GM19023 (cell line): ENCODE measurements at regions not wholly inside any gene's neighbourhood (a gene's known extent, or its start where the extent isn't known, plus 50 kb on each side); places are given as distances from the start of the nearest gene placed in this dataset.
"Not testable (repeated sequence)": the region's sequence is repeated elsewhere in the genome, so short reads cannot be mapped to it uniquely, and the experiment has no call there.

Experiments
- ATAC-seq: cut with Tn5 transposase; IDR thresholded peaks from one replicate; pipeline ENCODE4 v1.9.1; 2021; ENCODE audit warnings: mild to moderate bottlenecking, moderate library complexity; ENCODE audit not compliant: unreplicated experiment

DNA sequence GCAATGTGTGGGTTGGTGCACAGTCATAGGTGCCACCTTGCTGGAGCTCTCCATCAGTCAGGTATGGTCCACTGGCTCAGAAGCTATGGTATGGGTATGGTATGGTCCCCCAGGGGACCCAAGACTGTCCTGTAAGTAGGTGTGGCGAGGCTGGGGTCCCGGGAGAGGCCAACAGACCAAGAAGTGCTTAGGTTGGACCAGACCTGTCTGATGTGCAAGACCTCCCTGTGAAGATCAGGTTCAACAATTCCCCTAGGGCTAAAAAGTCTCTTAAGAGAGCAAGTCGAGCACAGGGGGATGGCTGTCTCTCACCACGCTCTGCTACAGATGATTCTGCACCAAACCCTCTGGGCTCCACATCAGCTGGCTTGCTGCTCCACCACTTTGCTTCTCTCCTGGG, 1145.0 kb downstream of the RPA4 start:
- ATAC-seq = no peak

DNA sequence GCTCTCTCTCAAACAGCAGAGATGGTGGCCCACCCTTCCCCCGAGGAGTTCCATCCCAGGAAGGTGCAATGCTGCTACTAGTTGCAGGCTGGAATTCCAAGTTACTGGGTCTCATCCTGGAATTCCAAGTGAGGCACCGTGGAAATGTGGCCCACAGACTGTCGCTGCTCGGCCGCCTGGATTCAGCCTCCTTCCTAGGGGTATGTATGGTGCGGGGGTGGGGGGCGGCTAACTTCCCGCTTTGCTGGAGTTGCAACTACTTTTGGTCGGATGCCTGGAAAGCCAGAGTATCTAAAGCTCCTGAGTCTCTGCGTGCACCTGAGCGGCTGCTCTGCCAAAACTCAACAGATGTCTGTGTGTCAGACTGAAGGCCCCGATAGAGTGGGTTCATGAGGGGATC, 1146.2 kb downstream of the RPA4 start:
- no peak for ATAC-seq

GRCh38 chrX:98057176-98057575, 1173.5 kb downstream of the RPA4 start:
- ATAC-seq = no peak

GRCh38 chrX:98065151-98065550, 1181.4 kb downstream of the RPA4 start:
- ATAC-seq = no peak

- ATAC-seq = no peak
Observed at GRCh38 chrX:98067611-98068010, 1183.9 kb downstream of the RPA4 start.

DNA sequence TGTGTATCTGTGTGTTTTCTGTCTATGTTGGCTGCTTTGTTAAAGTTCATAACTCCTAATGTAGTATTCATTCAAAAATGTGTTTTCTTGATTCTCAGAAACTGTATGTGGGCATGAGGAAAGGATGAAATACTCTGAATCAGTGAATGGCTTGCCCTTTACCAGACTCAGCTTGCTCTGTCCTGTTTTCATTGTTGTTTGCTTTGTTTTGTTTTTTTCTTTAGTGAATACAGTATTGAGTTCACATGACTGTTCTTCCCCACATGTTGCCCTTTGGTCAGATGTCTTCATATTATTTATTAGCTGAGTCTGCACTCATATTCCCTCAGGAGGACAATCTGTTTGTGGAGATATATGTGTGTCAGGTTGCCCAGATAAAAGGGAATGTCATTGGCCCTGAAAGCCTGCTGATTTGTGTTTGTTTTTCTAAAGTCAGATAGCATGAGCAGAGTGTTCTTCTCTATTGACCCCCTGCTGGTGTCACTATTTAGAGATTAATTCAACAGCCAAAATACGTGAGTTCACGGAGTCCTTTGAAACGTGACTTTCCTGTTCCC, 1184.4 kb downstream of the RPA4 start:
- ATAC-seq = no peak

DNA sequence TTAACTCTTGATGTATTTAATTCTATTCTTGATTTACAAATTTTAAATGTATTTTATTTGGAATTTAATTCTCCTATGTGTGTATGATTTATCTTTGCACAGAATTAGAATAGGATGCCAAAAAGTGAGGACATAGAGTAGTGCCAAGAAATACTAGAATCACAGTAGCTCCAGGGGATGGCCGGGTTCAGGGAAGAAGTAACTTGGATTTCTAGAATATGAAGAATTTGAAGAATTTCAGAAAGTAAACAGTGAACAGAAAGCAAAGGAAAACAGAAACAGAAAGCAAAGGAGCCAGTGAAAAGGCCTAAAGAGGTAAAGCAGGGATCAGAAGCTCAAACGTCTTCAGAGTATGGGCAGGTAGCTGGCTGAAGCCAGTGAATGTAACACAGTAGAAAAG, 1187.6 kb downstream of the RPA4 start:
- no peak for ATAC-seq

DNA sequence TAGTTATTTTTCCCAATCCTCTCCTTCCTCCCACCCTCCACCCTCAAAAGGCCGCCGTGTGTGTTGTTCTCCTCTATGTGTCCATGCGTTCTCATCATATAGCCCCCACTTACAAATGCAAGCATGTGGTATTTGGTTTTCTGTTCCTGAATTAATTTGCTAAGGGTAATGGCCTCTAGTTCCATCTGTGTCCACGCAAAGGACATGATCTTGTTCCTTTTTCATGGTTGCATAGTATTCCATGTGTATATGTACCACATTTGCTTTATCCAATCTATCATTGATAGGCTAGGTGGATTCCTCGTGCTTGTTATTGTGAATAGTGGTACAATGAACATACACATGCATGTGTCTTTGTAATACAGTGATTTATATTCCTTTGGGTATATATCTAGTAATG, 1193.7 kb downstream of the RPA4 start:
- ATAC-seq = no peak

- ATAC-seq = no peak
Observed at GRCh38 chrX:98111684-98112083, 1228.0 kb downstream of the RPA4 start.

DNA sequence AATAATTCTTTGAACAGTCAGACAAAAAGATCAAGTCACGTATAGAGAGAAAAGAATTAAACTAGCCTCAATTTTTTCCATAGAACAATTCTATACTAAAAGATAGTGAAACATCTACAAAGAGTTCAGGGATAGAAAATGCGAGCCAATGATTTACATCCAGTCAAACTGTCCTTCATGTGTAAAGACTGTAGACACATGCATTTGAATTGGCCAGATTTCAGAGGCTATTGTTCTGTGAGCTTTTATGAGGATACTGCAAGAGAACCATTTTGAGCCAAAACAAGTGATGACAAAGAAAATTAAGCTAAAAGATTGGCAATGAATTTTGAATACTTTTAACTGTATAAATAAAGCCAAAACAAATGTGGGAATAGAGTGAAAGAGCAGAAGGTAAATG, 1230.3 kb downstream of the RPA4 start:
- ATAC-seq = no peak

DNA sequence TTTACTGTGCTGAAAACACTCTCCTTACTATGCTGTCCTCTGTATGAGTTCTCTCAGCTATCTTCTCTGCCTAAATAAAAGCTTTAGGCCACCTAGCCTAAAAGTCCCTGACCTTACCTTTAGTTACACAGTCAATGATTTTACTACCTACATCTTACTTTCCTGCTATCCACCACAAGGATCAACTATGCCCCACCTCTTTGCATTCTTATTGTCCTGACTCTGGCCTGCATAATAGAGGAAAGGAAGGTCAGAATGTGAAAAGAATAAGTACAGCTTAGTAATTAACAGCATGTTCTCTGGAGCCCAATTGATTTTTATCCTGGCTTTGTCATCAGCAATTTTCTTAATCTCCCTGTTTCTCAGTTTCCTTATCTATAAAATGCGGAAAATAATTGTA, 1257.8 kb downstream of the RPA4 start:
- no peak for ATAC-seq

GRCh38 chrX:98191003-98191402, 1307.3 kb downstream of the RPA4 start:
- no peak for ATAC-seq

DNA sequence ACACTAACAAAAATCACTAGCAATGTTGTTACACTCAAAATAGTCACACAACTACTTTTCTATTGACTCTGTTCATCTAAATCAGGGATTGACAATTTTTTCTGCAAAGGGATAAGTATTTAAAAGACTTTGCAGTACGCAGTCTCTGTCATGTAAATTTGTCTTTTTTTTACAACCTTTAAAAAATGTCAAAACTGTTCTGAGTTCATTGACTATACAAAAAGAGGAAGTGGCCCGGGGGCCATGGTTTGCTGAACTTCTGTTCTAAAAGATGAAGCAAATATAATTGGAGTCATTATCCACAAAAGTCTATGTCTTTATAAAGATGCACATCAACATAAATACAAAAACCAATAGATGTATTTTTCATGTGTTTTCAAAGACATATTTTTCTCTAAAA, 1310.3 kb downstream of the RPA4 start:
- no peak for ATAC-seq

- ATAC-seq = no peak
Observed at GRCh38 chrX:98203800-98204199, 1320.1 kb downstream of the RPA4 start.

DNA sequence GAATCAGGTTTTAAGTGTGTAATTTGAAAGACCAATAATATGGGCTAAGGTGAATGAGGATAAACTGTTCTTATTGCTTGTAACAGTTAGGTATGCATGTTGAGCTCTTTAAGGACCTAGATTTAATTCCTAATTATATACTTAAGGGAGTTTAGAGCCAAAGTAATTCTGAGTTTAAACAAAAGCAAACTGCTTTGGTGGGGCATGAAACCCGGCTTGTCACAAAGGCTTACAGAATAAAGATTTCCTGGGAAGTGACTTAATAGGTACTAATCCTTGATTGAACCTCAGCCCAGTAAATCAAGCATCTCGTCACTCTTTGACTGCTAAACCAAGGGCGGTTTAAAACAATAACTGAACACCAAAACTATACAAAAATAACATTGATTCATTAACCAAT, 1324.2 kb downstream of the RPA4 start:
- ATAC-seq = no peak

DNA sequence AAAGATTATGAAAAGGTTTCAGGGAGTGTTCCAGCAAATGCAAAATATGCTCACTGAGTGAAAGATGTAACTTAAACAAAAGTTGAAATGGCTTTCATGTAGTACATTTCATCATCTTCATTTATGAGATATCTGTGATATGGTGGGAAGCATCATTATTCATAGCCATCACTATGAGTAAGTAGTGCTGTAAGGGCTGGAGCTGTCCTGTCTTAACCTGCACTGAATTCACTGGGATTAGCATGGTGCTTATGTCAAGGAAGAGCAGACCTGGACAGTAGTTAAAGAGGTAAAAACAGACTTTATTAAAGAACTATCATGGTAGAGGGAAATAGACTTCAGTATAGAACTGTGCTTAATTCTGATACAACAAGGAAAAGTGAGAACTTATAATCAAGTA, 1347.3 kb downstream of the RPA4 start:
- ATAC-seq = no peak

DNA sequence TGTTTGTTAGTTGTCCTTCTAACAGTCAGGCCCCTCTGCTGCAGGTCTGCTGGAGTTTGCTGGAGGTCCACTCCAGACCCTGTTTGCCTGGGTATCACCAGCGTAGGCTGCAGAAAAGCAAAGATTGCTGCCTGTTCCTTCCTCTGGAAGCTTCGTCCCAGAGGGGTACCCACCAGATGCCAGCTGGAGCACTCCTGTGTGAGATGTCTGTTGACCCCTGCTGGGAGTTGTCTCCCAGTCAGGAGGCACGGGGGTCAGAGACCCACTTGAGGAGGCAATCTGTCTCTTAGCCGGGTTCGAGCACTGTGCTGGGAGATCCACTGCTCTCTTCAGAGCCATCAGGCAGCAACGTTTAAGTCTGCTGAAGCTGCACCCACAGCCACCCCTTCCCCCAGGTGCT, 1356.4 kb downstream of the RPA4 start:
- not testable (repeated sequence) for ATAC-seq

- no peak for ATAC-seq
Observed at GRCh38 chrX:98263135-98263534, 1379.4 kb downstream of the RPA4 start.

- ATAC-seq = no peak
Observed at GRCh38 chrX:98289726-98290125, 1406.0 kb downstream of the RPA4 start.

DNA sequence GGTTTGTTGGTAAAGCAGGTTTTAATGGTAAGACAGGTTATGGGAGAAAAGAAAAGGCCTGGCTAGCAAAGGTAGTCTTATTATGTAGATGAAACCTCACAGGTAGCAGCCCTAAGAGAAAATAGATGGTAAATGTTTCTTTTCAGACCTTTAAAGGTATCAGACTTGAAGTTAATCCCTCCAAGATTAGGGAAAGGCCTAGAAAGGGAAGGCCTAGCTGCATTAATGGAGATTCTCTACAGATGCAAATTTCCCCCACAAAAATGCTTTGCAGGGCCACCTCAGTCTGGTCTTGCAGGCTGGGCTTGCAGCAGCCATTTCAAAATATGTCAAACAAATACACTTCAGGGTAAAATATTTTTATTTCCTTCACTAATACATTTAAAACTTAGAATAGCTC, 1410.6 kb downstream of the RPA4 start:
- ATAC-seq = no peak

DNA sequence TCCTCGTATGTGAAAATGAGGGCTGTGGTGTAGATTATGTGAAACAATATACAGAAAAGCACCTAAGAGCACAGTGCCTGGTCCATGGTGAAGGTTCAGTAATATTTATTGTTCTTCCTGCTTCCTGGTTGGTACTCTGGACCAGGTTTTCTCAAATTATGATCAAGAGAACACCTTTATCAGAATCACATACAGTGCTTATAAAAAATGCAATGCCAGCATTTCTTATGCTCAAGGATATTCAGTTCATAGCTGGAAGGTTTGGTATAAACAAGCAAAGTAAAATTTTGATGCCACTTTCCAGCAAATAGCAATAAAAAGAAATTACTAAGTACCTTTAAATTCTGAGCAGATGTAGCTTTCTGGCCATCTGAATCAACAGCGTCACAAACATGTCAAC, 1412.4 kb downstream of the RPA4 start:
- no peak for ATAC-seq

- no peak for ATAC-seq
Observed at GRCh38 chrX:98299785-98300184, 1416.1 kb downstream of the RPA4 start.

GRCh38 chrX:98300536-98300935, 1416.8 kb downstream of the RPA4 start:
- not testable (repeated sequence) for ATAC-seq

DNA sequence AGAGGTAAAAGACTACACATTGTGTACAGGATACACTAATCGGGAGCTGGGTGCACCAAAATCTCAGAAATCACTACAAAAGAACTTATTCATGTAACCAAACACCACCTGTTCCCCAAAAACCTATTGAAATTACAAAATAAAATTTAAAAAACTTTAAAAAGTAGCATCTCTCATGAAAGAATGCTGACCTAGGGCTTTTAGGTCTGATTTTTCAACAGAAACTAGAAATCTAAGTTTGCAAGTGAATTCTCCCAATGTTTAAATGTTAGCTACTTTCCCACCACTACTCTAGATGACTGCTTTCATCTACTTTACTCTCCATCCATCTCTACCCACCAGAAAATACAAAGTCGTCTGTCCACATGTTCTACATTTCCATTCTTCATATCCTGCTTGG, 1447.7 kb downstream of the RPA4 start:
- ATAC-seq = no peak
